Muscle of leg (tissue), 3 donors: ENCODE measurements at regions not wholly inside any gene's neighbourhood (a gene's known extent, or its start where the extent isn't known, plus 50 kb on each side); places are given as distances from the start of the nearest gene placed in this dataset.

Source experiments
- DNase-seq: peaks from one replicate; pipeline ENCODE4 v3.0.0; 2013
- H3K27ac ChIP-seq: one replicate; pipeline ENCODE4 v1.5.1; 2013; ENCODE audit warnings: mild to moderate bottlenecking, low read length, control low read depth
- H3K27me3 ChIP-seq: one replicate; pipeline ENCODE4 v1.6.1; 2013; ENCODE audit warnings: low read length; ENCODE audit not compliant: control insufficient read depth, insufficient read depth
- H3K36me3 ChIP-seq: one replicate; pipeline ENCODE4 v1.6.1; 2013; ENCODE audit warnings: low read length; ENCODE audit not compliant: control insufficient read depth, insufficient read depth
- H3K4me1 ChIP-seq: one replicate; pipeline ENCODE4 v1.6.1; 2013; ENCODE audit warnings: low read length; ENCODE audit not compliant: control insufficient read depth, insufficient read depth
- H3K4me3 ChIP-seq: one replicate; pipeline ENCODE4 v1.5.1; 2013; ENCODE audit warnings: low read length, control low read depth
- H3K9me3 ChIP-seq: replicated peaks from 2 replicates; pipeline ENCODE4 v1.6.1; 2013; ENCODE audit warnings: low read depth, low read length; ENCODE audit not compliant: control insufficient read depth
- WGBS: methylation state at CpG from one replicate; pipeline ENCODE4 v1.1.5; 2013; ENCODE audit warnings: missing lambda C conversion rate; ENCODE audit not compliant: insufficient coverage; 5-methylcytosine and 5-hydroxymethylcytosine counted together

DNA sequence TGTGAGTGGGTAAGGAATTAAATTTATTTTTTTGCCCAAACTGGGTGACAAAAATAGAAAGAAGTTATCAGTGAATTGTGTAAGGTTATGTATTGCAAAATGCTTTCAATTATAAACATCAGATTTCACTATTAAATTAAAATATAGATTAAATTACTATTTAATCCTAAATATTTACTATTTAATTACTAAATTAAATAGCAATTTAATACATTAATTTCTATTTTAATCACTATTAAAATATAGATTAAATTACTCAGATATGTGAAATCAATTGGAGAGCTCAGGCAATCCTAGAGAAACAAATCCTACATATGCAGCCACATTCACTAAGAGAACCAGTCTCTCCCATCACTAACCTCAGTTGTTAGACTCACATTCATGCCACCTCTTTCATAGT is 2075.8 kb downstream of the MRPL39 start:
- no peak for DNase-seq
- Histone ChIP-seq H3K4me3 (no peak overlapping the region), H3K9me3 (no peaks in the 10 kb centered on the region), H3K36me3 (no peaks in the 10 kb centered on the region), H3K27ac (no peak overlapping the region), H3K4me1 (no peaks in the 10 kb centered on the region), H3K27me3 (no peaks in the 10 kb centered on the region)

- H3K27me3 ChIP-seq: no peaks in the 10 kb centered on the region
- no peak overlapping the region for H3K27ac ChIP-seq
- 100% methylated on average over 1 of the region's 5 CpGs for WGBS
- H3K36me3 ChIP-seq: no peaks in the 10 kb centered on the region
- no peaks in the 10 kb centered on the region for H3K4me1 ChIP-seq
- no peak for DNase-seq
- no peaks in the 10 kb centered on the region for H3K9me3 ChIP-seq
- H3K4me3 ChIP-seq: no peak overlapping the region
Measured at GRCh38 chr21:23524685-23525084, 2082.6 kb downstream of the MRPL39 start.

DNA sequence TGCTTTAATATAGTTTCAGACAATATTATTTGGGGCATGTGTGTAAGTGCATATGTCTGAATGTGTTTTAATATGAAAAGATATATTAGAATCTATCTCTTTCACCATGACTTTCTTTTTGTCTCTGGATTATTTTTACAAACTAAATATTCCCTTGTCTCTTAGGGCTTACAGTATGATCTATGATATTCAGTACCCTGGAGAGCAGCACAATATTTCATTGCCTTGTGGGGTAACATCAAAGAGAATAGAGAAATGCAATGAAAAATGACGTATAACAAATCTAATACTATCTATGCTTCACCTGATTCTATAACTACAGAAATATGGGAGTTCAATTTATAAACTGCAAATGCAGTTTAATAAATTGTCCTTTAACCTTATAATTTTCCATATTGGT is 2084.5 kb downstream of the MRPL39 start:
- H3K4me1 ChIP-seq: no peaks in the 10 kb centered on the region
- H3K27ac ChIP-seq: no peak overlapping the region
- no peaks in the 10 kb centered on the region for H3K9me3 ChIP-seq
- H3K4me3 ChIP-seq: no peak overlapping the region
- no peaks in the 10 kb centered on the region for H3K27me3 ChIP-seq
- peak; percentile 3 for DNase-seq
- no CpG with 5 or more reads among the region's 1 CpG for WGBS
- H3K36me3 ChIP-seq: no peaks in the 10 kb centered on the region

DNA sequence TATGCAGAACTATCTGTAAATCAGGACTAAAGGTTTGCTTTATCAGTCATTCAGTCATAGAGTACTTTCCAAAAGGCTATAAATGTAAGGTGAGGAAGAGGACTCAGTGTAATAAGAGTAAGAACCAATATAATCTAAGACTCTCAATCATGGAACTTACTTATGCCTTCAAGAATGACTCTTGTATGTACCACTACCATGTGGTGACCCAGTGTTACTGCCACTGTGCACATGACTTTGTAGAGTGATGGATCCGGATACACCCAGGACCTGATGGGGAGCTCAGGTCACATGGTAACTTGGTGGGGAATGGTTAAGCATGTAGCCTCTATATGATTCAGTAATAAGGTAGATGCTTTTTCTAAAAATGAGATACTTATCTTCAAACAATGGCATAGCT is 2099.8 kb downstream of the MRPL39 start:
- H3K4me1 ChIP-seq: no peaks in the 10 kb centered on the region
- no peak overlapping the region for H3K27ac ChIP-seq
- no peaks in the 10 kb centered on the region for H3K9me3 ChIP-seq
- DNase-seq: no peak
- no CpG with 5 or more reads among the region's 1 CpG for WGBS
- H3K27me3 ChIP-seq: no peaks in the 10 kb centered on the region
- no peak overlapping the region for H3K4me3 ChIP-seq
- H3K36me3 ChIP-seq: no peaks in the 10 kb centered on the region

DNA sequence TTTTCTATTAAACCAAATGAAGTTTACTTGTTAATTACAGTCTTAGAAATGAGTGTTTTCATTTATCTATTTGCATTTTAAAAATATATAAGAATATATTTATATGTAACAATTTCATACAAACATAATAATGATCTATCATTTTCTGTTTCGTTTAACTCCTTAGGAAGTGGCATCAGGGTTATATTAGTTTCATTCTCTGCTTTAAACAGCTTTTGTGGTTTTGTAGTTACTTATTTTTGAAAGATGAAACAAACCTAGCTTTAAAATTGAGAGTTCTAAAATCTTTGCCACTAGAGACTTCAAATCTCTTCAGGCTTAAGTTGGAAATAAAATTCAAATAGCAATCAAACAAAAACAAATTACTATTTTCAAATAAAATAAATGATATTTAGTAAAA is 2110.6 kb downstream of the MRPL39 start:
- no peaks in the 10 kb centered on the region for H3K36me3 ChIP-seq
- no CpG with 5 or more reads among the region's 1 CpG for WGBS
- no peak overlapping the region for H3K27ac ChIP-seq
- H3K27me3 ChIP-seq: no peaks in the 10 kb centered on the region
- no peaks in the 10 kb centered on the region for H3K9me3 ChIP-seq
- H3K4me1 ChIP-seq: no peaks in the 10 kb centered on the region
- no peak for DNase-seq
- H3K4me3 ChIP-seq: no peak overlapping the region

DNA sequence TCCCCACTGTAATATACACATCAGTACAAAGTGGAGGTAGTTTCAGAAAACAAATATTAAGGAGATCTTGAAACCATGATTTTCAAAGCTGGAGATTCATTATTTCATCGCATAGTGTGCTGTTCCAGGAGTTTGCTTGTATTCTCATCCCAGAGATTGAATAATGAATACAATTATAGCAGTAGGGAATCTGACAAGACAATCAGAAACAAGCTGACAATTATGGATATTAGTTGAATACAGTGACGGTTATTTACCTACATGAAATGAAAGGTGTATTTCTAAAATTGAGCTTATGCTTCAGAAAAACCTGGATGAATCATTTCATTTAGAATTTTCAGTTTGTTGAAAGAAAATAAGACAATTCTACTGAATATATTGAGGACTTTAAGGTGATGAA is 2119.0 kb downstream of the MRPL39 start:
- H3K4me3 ChIP-seq: no peak overlapping the region
- H3K27me3 ChIP-seq: no peaks in the 10 kb centered on the region
- H3K36me3 ChIP-seq: no peaks in the 10 kb centered on the region
- no CpG with 5 or more reads among the region's 2 CpGs for WGBS
- H3K27ac ChIP-seq: no peak overlapping the region
- DNase-seq: no peak
- no peaks in the 10 kb centered on the region for H3K4me1 ChIP-seq
- no peaks in the 10 kb centered on the region for H3K9me3 ChIP-seq

- Histone ChIP-seq H3K36me3 (no peaks in the 10 kb centered on the region), H3K27ac (no peak overlapping the region), H3K4me3 (no peak overlapping the region), H3K4me1 (no peaks in the 10 kb centered on the region), H3K27me3 (no peaks in the 10 kb centered on the region), H3K9me3 (no peaks in the 10 kb centered on the region)
- no peak for DNase-seq
- WGBS: no CpG with 5 or more reads among the region's 1 CpG
Measured at GRCh38 chr21:23480591-23481270, 2126.6 kb downstream of the MRPL39 start.

DNA sequence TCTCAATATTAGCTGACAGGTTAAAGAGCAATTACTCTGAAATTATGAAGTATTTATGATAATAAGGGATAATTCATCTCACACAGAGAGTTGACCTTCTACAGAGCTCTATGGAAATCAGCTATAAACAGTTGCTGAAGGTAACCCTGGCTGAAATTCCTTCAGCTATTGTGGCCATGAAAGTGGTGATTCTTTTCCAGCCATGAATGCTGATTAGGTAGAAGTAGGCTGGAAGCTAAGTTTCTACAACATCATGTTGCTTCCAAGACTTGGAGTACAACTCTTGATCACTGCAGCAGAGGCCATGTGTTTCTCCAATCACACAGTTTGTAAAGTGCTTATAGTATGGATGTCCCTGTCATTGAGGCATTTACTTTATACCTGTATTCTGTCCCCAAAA is 2128.9 kb downstream of the MRPL39 start:
- no peaks in the 10 kb centered on the region for H3K36me3 ChIP-seq
- H3K4me3 ChIP-seq: no peak overlapping the region
- H3K9me3 ChIP-seq: no peaks in the 10 kb centered on the region
- no peak for DNase-seq
- H3K27ac ChIP-seq: no peak overlapping the region
- no peaks in the 10 kb centered on the region for H3K4me1 ChIP-seq
- no peaks in the 10 kb centered on the region for H3K27me3 ChIP-seq

DNA sequence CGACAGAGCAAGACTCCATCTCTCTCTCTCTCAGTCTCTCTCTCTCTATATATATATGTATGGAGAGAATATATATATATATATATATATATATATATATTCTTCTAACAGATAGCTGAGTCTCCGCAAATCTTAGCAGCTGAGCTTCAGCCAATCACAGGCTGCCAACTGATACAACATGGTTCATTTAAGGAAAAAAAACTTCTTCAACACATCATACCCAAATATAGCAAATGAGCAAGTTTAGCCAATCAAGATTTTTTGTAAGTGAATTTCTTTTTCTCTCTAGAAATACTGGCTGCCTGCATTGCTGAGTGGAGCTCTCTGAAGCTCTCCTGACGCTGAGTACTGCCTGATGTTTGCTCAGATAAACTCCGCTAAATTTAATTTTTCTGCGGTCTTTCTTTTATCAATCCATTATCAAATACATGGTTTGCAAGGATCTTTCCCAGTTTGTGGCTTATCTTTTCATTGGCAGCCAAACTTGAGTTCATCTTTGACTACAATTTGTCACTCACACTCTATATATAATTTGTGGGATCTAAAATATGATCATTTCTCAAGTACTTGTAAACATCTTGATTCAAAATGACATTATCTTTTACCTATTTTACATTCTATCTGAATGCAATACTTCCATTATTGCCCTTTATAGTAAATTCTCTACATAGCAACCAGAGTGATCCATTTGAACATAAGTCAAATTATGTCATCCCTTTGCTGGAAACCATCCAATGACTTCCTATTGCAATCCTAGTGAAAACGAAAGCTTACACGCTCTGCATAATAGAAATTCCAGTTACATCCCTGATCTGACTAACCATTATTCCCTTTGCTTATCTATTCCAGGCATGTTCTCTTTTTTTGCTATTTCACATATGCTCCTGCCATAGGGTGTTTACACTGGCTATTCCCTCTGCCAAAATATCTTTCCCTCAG is 2131.7 kb downstream of the MRPL39 start:
- WGBS: 73% methylated on average over 5 of the region's 7 CpGs
- no peaks in the 10 kb centered on the region for H3K27me3 ChIP-seq
- H3K27ac ChIP-seq: no peak overlapping the region
- DNase-seq: peak; percentile 26
- no peaks in the 10 kb centered on the region for H3K36me3 ChIP-seq
- H3K4me3 ChIP-seq: no peak overlapping the region
- H3K4me1 ChIP-seq: no peaks in the 10 kb centered on the region
- H3K9me3 ChIP-seq: no peaks in the 10 kb centered on the region

DNA sequence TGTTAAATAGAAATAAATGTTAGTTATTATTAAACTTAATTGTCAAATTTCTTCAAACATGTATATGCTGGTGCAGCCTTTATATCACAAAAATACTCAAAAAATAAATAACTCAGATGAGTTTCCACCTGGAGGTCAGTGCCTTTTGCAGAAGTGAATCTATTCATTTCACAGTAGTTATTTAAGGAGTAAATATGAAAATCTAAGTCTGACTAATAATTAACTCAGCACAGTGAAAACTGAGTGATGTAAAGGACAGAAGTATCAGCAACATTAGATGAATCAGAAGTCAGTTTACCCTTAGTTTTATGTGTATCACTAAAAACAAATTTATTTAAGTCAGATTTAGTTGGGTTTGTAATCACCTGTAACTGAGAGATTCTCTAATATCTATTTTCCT is 2135.4 kb downstream of the MRPL39 start:
- Histone ChIP-seq H3K27me3 (no peaks in the 10 kb centered on the region), H3K9me3 (no peaks in the 10 kb centered on the region), H3K27ac (no peak overlapping the region), H3K4me1 (no peaks in the 10 kb centered on the region), H3K4me3 (no peak overlapping the region), H3K36me3 (no peaks in the 10 kb centered on the region)
- no peak for DNase-seq
